Activated CD4-positive, CD25-positive, alpha-beta regulatory T cell treated with anti-CD3 and anti-CD28 coated beads, Interleukin-2, amount 50 U/mL, for 24 hours (primary cell): ENCODE measurements at regions not wholly inside any gene's neighbourhood (a gene's known extent, or its start where the extent isn't known, plus 50 kb on each side); places are given as distances from the start of the nearest gene placed in this dataset.
"Not testable (repeated sequence)": the region's sequence is repeated elsewhere in the genome, so short reads cannot be mapped to it uniquely, and the experiment has no call there.

Source experiments
- ATAC-seq, 2 donors: fragments of 150-1000 bp; cut with Tn5 transposase; one replicate each; pipeline ENCODE4 v1.10.0; 2021; ENCODE audit warnings: mild to moderate bottlenecking in 1 of 2, moderate library complexity in 1 of 2

- no peak for ATAC-seq
Observed at GRCh38 chr7:91571601-91572000, 307.4 kb downstream of the FZD1 start.

GRCh38 chr7:91573405-91573804 lies 307.1 kb downstream of the MTERF1 start:
- no peak for ATAC-seq

DNA sequence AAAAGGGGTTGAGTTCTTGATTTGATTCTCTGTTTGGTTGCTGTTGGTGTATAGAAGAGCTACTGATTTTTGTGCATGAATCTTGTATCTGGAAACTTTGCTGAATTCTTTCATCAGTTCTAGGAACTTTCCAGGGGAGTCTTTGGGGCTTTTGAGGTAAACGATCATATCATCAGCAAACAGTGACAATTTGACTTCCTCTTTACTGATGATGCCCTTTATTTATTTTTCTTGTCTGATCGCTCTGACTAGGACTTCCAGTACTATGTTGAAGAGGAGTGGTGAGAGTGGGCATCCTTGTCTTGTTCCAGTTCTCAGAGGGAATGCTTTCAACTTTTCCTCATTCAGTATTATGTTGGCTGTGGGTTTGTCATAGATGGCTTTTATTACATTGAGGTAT lies 304.0 kb downstream of the MTERF1 start:
- not testable (repeated sequence) for ATAC-seq

- ATAC-seq = no peak
Observed at GRCh38 chr7:91579837-91580236, 300.7 kb downstream of the MTERF1 start.

DNA sequence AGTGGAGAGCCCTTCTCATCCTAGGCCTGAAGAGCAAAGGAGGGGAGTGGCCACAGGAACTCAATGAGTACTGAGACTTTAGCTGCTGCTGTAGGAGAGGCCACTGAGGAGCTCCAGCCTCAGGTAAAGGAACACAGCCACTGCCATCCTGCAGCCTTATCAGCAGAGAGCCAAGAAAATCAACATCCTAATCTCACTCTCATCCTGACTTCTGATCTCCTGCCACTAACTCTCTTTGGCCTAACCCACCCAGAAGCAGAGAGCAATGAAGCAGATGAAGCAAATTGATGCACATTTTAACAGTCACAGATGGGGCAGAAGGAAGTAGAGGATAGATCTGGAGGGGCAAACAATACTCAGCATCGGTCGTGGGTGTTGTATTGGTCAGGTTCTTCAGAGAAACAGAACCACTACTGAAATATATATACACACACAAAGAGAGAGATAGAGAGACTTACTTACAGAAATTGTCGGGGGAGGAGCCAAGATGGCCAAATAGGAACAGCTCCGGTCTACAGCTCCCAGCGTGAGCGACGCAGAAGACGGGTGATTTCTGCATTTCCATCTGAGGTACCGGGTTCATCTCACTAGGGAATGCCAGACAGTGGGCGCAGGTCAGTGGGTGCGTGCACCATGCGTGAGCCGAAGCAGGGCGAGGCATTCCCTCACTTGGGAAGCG lies 297.6 kb downstream of the MTERF1 start:
- no peak for ATAC-seq

GRCh38 chr7:91596287-91596686 lies 284.2 kb downstream of the MTERF1 start:
- ATAC-seq = no peak

GRCh38 chr7:91598791-91599190 lies 281.7 kb downstream of the MTERF1 start:
- no peak for ATAC-seq

DNA sequence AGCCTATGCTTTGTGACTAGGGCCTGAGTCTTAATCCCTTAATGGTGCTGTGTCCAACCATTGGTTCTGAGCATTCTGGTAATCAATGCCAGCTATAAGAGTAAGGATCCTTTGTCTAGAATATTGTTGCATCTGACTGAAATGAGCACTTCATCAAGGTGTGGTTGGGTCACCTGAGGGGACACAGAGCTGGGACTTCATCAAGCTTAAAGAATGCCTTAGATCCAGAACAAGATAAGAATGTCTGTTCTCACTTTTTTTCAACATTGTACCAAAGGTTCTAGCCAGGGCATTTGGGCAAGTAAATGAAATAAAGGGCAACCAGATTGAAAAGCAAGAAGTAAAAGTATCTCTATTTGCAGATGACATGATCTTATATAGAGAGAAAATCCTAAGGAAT lies 280.4 kb downstream of the MTERF1 start:
- no peak for ATAC-seq

DNA sequence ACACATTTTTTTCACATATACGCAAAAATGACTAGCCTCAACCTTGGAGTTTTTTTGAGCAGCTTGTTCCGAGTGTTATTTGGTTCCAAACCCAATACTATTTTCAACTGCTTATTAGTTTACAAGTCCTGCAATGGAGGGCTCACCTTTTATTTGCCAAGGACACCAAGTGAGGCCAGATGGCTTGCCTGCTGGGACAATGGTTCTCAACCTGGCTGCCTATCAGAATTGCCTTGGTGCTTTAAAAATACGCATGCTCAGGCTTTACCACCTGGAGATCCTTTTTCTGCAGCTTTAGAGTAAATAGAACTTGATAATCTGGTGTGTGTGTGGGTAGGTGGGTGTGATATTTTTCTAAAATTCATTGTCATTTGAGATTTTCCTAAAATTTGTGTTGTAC lies 276.8 kb downstream of the MTERF1 start:
- ATAC-seq = no peak

GRCh38 chr7:91608606-91609005 lies 271.9 kb downstream of the MTERF1 start:
- ATAC-seq = no peak

DNA sequence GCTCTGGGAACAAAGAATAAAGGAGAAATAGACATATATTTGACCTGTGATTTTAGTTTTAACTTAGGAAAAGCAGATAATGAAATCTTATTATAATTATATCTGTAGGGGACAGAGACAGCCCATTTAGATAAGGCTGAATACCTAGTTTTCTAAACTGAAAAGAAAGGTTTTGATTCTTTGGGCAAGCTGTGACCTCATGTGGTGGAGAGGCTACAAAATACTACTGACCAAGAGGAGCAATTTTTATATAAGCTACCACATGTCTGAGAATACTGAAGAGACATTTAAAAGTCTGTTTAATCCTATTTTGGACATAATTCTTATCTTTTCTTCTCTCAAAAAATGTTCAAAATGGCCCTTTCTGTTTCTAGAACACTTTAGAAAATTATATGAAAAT lies 271.0 kb downstream of the MTERF1 start:
- no peak for ATAC-seq

DNA sequence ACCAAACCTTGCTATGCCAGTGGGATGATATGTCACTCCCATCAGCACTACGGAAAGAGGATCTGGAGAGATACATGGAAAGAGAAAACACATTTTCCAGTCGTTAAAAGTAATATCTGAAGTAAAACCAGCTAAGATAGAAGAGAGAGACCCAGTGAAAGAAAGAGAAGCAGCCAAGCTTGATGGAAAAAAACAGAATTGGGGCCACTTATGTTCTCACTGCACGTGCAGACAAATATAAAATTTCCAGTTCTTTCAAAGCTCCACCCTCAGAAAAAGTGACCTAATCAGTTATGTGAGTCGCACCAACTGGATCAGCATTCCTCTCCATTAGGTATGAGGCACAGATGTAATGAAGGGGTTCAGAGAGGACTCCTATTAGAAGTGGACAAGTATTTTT lies 266.1 kb downstream of the MTERF1 start:
- no peak for ATAC-seq

GRCh38 chr7:91618776-91619765 lies 261.4 kb downstream of the MTERF1 start:
- no peak for ATAC-seq

- no peak for ATAC-seq
Observed at GRCh38 chr7:91620827-91621226, 259.7 kb downstream of the MTERF1 start.

DNA sequence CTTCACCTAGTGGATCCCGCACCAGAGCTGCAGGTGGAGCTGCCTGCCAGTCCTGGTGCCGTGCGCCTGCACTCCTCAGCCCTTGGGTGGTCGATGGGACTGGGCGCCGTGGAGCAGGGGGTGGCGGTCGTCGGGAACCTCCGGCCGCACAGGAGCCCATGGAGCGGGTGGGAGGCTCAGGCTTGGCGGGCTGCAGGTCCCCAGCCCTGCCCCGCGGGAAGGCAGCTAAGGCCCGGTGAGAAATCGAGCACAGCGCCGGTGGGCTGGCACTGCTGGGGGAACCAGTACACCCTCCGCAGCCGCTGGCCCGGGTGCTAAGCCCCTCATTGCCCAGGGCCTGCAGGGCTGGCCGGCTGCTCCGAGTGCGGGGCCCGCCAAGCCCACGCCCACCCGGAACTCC lies 253.2 kb downstream of the MTERF1 start:
- not testable (repeated sequence) for ATAC-seq

DNA sequence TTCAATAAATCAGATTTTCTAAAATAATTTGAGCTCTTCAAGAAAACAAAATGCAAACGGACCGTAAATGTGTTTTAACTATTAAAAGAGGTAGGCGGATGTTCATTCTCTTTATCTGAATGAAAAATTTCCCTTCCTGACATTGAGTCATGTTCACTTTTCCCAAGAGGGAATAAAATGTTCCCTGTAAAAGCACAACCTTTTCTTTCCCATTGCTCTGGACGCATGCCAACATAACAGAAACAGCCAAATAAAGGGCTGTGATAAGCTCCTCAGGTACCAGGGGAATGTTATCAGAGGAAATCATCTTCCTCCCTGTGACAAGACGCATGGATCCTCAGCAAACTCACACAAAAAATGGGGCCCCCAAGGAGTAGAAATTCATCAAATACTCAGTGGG lies 251.8 kb downstream of the MTERF1 start:
- no peak for ATAC-seq

DNA sequence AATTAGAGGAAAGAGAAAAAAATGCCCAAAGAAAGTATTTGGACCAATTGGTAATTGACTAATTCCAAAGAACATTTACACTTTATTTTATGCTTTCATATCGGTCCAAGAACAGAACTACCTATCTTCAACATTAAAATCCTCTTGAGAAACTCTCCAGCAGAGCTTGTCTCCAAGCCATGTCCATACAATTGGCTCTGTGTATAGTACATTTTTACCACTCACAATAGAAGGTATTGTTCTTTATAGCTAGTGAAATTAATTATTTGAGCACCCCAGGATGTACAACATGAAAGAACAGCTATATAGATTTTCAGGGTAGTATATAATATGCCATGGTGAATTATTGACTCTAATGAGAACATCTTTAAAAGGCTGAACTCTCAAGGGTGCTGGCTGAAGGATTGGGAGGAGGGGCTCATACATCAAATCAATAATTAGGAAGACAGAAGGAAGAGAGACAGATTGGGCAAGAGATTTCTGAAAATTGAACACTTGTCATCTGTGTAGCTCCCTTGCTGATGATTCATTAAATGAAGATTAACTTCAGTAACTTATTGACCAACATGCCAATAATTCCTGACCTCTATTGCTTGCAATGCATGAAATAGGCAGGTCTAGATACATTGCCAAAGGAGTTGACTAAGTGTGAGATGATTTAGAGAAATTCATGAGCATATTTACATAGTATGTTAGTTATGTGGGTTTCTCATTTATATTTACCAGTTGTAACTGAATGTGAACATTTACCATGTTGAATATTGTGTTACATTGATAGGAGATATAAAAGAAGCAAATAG lies 249.7 kb downstream of the MTERF1 start:
- ATAC-seq = no peak

DNA sequence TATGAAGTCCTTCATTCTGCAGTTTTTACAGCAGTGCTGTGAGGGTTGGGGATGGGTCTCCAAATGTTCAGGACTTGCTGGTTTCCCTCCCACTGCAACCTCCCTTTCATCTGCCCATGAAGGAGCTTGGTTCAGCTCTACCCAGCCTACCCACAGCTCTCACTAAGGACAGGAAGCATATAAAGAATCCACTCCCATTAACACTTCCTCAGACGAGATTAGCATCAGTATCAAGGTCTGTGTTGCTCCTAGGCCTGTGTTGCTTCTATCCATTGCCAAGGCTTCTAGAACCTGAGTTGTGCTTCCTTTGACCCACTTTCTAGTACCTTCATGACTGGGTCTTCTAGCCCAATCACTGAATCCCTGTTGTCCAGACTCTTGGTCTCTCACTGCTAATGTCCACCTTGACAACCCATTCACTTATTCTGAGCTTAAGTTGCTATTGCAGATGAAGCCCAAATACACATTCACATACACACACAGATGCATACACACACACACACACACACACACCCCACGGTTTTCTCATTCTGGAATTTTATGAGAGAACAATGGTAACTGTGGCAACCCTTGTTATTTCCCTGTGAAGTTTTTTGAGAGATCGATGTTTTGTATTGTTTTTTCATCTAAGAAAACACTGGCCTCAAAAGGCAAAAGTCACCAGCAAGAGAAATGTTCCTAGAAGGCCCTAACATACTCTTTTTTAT lies 248.1 kb downstream of the MTERF1 start:
- ATAC-seq = no peak

DNA sequence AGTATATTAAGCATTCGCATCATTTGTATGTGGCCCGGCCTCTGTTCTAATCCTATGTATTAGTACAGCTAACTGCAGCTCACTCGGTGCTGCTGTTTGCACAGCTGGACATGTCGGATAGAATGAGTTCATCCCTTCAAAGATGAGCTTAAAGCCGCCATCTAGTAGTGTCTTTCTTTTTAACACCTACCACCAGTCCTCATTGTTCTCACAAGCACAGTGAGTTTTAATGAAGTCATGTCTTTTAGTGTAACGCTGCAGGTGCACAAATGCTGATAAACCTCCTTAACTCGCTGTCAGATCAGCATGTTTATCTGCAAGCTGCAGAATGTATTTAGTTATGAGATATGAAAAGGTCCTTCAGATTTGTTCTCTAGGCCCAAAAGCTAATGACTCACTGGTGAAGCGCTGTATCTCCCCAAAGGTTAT lies 247.5 kb downstream of the MTERF1 start:
- no peak for ATAC-seq

DNA sequence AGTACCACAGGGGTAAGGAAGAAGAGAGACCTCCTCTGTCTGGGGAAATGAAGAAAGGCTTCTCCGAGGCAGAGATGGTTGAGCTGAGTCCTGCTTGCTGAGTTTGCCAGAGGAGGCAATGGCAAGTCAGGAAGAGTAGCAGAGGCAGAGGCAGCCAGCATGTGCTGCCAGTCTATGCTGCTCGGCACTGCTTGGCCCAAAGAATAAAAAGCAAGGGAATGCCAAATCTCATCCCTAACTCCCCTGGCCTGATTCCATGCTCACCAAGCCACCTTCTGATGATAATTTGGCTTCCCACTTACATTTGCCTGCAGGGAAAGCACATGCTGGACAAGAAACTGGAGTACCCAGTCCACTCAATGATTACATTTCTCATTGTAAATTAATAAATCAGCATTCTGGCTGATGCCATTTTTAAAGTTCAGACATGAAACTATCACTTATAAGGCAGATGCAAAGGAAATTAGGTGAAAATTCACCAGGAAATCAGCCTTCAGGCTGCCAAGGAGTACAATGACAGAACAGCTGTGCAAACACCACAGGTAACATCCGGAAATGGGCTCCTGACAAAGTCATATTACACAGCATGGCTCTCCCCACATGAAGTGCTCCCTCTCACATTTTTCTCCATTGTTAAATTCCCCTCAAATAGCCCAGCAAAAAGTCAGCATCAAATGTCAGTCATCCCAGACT lies 245.9 kb downstream of the MTERF1 start:
- no peak for ATAC-seq

GRCh38 chr7:91636129-91636724 lies 244.3 kb downstream of the MTERF1 start:
- no peak for ATAC-seq
